Spleen (tissue), 11 donors: ENCODE measurements at regions not wholly inside any gene's neighbourhood (a gene's known extent, or its start where the extent isn't known, plus 50 kb on each side); places are given as distances from the start of the nearest gene placed in this dataset.

Experiments
- DNase-seq: peaks from one replicate; pipeline ENCODE4 v3.0.0-alpha.2; 2020
- H3K27ac ChIP-seq, 8 donors: fragments of 200-600 bp; sonication (generic) in 7 of 8; 1 replicate in 4 of 8; 2 replicates in 4 of 8; pipeline versions ENCODE4 v1.5.0 to v1.8.0; 2016 to 2021; ENCODE audit warnings: inconsistent platforms in 4 of 8, mild to moderate bottlenecking in 4 of 8, moderate library complexity in 1 of 8
- H3K27me3 ChIP-seq, 7 donors: fragments of 200-600 bp; sonication (generic) in 6 of 7; replicated peaks in 1 of 7; 1 replicate in 4 of 7; 2 replicates in 3 of 7; pipeline versions ENCODE4 v1.5.0 to v1.8.0; 2016 to 2021; ENCODE audit warnings: inconsistent platforms in 3 of 7, mild to moderate bottlenecking in 1 of 7
- H3K36me3 ChIP-seq, 6 donors: fragments of 200-600 bp; sonication (generic) in 5 of 6; 1 replicate in 4 of 6; 2 replicates in 2 of 6; pipeline versions ENCODE4 v1.5.0 to v1.8.0; 2016 to 2021; ENCODE audit warnings: inconsistent platforms in 2 of 6
- H3K4me1 ChIP-seq, 6 donors: fragments of 200-600 bp; sonication (generic) in 5 of 6; 1 replicate in 3 of 6; 2 replicates in 3 of 6; pipeline versions ENCODE4 v1.5.0 to v1.8.0; 2016 to 2021; ENCODE audit warnings: inconsistent platforms in 3 of 6
- H3K4me3 ChIP-seq, 8 donors: fragments of 200-600 bp; sonication (generic) in 7 of 8; 1 replicate in 4 of 8; 2 replicates in 4 of 8; pipeline versions ENCODE4 v1.5.0 to v1.8.0; 2016 to 2021; ENCODE audit warnings: inconsistent platforms in 4 of 8, mild to moderate bottlenecking in 4 of 8, moderate library complexity in 2 of 8
- H3K9me3 ChIP-seq, 8 donors: fragments of 200-600 bp; sonication (generic) in 7 of 8; 1 replicate in 4 of 8; 2 replicates in 4 of 8; pipeline versions ENCODE4 v1.5.0 to v1.8.0; 2016 to 2021; ENCODE audit warnings: inconsistent platforms in 4 of 8
- POLR2A ChIP-seq, 3 donors: fragments of 450-650 bp; IDR thresholded peaks; one replicate each; pipeline ENCODE4 v1.5.1; 2017; ENCODE audit warnings: antibody characterized with exemption in 3 of 3, mild to moderate bottlenecking in 1 of 3
- POLR2AphosphoS5 ChIP-seq, 3 donors: sonication (generic); formaldehyde crosslinking; IDR thresholded peaks; one replicate each; pipeline ENCODE4 v1.5.1; 2017; ENCODE audit warnings: antibody characterized with exemption in 3 of 3
- WGBS, 5 donors: extraction: QIAGEN DNeasy Blood & Tissue Kit in 3 of 5; methylation state at CpG; one replicate each; pipeline versions ENCODE4 v1.1.5 to v1.1.7; 2013 to 2018; 5-methylcytosine and 5-hydroxymethylcytosine counted together
- intact Hi-C: fragments of 100-400 bp; cut with DNase I; formaldehyde crosslinking; loops from one replicate; pipeline ENCODE4 v1.15.0; 2023; ENCODE audit warnings: low total_unique reads
- small RNA-seq, 4 donors: library from RNA; depleted of rRNA; stranded (forward); fragments of <200 nt; gene quantifications; one replicate each; pipeline ENCODE3, GENCODE V24; 2016
- TF ChIP-seq, protein P1 (sequence below), 11 experiments: fragments of 200-600 bp in 7 of 11; fragments of 450-650 bp in 4 of 11; sonication (generic) in 4 of 11; IDR thresholded peaks in 8 of 11; conservative IDR thresholded peaks in 3 of 11; 1 replicate in 7 of 11; 2 replicates in 4 of 11; pipeline versions ENCODE4 v1.4.0 to v1.8.0; 2016 to 2021; ENCODE audit warnings: antibody characterized with exemption in 11 of 11, inconsistent platforms in 4 of 11, mild to moderate bottlenecking in 1 of 11
- donor health status: healthy with polysubstance abuse.
- donor health status: DM: no; HTN: no; CAD: no; lungs with moderate emphysema.
- donor health status: DM: no; HTN: no; CAD: no.
- donor health status: Bipolar disorder and iron deficiency.
- donor health status: healthy.
- donor health status: DM: no; HTN: no; CAD: no.
- donor health status: DM: yes; HTN: yes; CAD: no.

DNA sequence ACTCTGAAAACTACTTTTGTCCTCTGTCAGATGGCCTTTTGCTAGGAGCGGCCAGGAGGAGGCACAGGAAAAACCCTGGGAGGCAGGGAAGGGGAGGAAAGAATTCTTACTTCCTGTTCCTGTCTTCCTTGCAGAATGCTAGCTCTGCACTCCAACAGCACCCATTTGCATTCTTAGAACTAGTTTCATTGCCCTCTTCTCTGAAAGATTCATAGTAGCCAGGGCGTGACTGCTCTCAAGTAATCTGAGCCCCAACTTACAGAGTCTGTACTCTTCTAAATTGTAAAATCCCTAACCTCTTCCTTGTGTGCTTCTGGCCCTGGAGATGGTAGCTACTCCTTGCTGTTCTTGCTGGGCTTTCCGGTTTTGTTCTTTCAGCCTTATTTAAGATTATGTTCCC, 75.3 kb upstream of the STEAP1 start:
- no peak for DNase-seq
- no peak overlapping the region for H3K4me3 ChIP-seq
- H3K36me3 ChIP-seq = no peaks in the 10 kb centered on the region
- intact Hi-C loops = no loop called here
- H3K27me3 ChIP-seq = no peaks in the 10 kb centered on the region
- H3K27ac ChIP-seq = no peak overlapping the region
- peaks cover 0 to 13% (median 0%) of the 10 kb centered on the region in 8 donors for H3K9me3 ChIP-seq
- TF ChIP-seq, protein P1, sequence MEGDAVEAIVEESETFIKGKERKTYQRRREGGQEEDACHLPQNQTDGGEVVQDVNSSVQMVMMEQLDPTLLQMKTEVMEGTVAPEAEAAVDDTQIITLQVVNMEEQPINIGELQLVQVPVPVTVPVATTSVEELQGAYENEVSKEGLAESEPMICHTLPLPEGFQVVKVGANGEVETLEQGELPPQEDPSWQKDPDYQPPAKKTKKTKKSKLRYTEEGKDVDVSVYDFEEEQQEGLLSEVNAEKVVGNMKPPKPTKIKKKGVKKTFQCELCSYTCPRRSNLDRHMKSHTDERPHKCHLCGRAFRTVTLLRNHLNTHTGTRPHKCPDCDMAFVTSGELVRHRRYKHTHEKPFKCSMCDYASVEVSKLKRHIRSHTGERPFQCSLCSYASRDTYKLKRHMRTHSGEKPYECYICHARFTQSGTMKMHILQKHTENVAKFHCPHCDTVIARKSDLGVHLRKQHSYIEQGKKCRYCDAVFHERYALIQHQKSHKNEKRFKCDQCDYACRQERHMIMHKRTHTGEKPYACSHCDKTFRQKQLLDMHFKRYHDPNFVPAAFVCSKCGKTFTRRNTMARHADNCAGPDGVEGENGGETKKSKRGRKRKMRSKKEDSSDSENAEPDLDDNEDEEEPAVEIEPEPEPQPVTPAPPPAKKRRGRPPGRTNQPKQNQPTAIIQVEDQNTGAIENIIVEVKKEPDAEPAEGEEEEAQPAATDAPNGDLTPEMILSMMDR (IDR thresholded peaks at IDR 0.05 in 8 of 11, conservative IDR thresholded peaks at IDR 0.05 in 3 of 11) = no peak
- no peak for TF ChIP-seq POLR2A (IDR thresholded peaks at IDR 0.05)
- TF ChIP-seq POLR2AphosphoS5 (IDR thresholded peaks at IDR 0.05) = no peak
- no peaks in the 10 kb centered on the region for H3K4me1 ChIP-seq
- WGBS, 5 donors = 67 to 77% (median 72%) methylated on average over 3 of the region's 3 CpGs

DNA sequence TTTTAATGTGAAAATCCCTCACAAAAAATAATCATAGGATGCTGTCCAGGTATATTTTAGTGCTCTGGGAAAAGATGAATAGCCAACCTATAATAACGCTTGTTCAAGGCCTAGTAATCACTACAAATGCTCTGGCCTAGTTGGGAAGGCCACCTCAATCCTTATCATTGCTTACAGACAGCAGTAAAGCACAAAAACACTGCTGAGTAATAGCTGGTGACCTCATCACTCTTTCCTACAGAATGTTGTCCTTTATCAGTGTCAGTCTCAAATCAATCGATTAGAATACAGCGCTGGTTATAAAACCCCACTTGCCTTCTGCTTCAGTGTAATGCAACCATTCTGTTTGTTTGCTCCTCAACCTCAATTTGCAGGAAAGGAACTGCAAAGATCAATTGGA, 72.6 kb upstream of the STEAP1 start:
- Histone ChIP-seq H3K27ac (no peak overlapping the region), H3K4me1 (no peaks in the 10 kb centered on the region), H3K9me3 (peaks cover 0 to 1% (median 0%) of the 10 kb centered on the region in 8 donors), H3K36me3 (no peaks in the 10 kb centered on the region), H3K27me3 (no peaks in the 10 kb centered on the region), H3K4me3 (no peak overlapping the region)
- DNase-seq = no peak
- intact Hi-C loops = no loop called here
- 79 to 92% (median 88%) methylated on average over 3 of the region's 3 CpGs for WGBS, 5 donors
- TF ChIP-seq POLR2A (IDR thresholded peaks at IDR 0.05) = no peak

DNA sequence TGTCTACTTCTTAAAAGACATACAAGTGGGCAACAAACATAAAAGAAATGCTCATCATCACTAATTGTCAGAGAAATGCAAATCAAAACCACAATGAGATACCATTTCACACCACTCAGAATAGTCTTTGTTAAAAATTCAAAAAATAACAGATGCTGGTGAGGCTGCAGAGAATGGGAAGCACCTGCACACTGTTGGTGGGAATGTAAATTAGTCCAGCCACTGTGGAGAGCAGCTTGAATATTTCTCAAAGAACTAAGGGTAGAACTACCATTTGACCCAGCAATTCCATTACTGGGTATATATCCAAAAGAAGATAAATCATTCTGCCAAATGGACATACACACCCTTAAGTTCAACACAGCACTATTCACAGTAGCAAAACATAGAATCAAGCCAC, 61.8 kb upstream of the STEAP1 start:
- H3K4me3 ChIP-seq = no peak overlapping the region
- no peaks in the 10 kb centered on the region for H3K9me3 ChIP-seq
- intact Hi-C loops = no loop called here
- no peak for DNase-seq
- no peak overlapping the region for H3K27ac ChIP-seq
- no peaks in the 10 kb centered on the region for H3K4me1 ChIP-seq
- TF ChIP-seq, protein P1 (IDR thresholded peaks at IDR 0.05 in 8 of 11, conservative IDR thresholded peaks at IDR 0.05 in 3 of 11) = no peak
- TF ChIP-seq POLR2A (IDR thresholded peaks at IDR 0.05) (no peak), POLR2AphosphoS5 (IDR thresholded peaks at IDR 0.05) (no peak)
- no peaks in the 10 kb centered on the region for H3K36me3 ChIP-seq
- no peaks in the 10 kb centered on the region for H3K27me3 ChIP-seq

DNA sequence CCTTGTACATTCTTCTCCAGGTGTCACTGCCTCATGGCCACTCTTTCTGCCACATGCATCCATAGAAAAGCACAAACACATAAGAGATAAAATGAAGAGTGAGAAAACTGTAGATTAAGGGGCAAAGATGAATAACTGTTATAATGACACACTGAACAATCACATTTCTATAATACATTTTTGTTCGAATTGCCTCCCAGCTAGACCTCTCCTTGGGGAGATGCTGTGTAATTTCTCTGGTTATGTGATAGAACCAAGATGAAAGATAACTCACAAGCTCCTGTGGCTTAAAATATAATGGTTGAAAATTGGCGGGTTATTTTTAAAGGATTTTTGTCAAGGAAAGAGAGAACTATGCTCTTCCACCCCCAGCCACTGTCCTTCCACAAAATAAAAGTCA, 60.2 kb upstream of the STEAP1 start:
- TF ChIP-seq, protein P1 (IDR thresholded peaks at IDR 0.05 in 8 of 11, conservative IDR thresholded peaks at IDR 0.05 in 3 of 11) = no peak
- no peak for TF ChIP-seq POLR2A (IDR thresholded peaks at IDR 0.05)
- TF ChIP-seq POLR2AphosphoS5 (IDR thresholded peaks at IDR 0.05) = no peak
- no peaks in the 10 kb centered on the region for H3K27me3 ChIP-seq
- H3K4me3 ChIP-seq = no peak overlapping the region
- DNase-seq = no peak
- no peaks in the 10 kb centered on the region for H3K9me3 ChIP-seq
- 67 to 88% (median 82%) methylated on average over 2 of the region's 2 CpGs for WGBS, 5 donors
- H3K4me1 ChIP-seq = no peaks in the 10 kb centered on the region
- H3K27ac ChIP-seq = no peak overlapping the region
- H3K36me3 ChIP-seq = no peaks in the 10 kb centered on the region
- intact Hi-C loops = no loop called here

Small RNA genes lying in the stretch of these regions (small RNA-seq; reads per million reads assigned to genes)
- gene RNU6-274P = 0 reads per million in 4 donors
